NT2/D1 (cell line): ENCODE measurements at regions not wholly inside any gene's neighbourhood (a gene's known extent, or its start where the extent isn't known, plus 50 kb on each side); places are given as distances from the start of the nearest gene placed in this dataset.

Source experiments
- SUZ12 ChIP-seq: IDR thresholded peaks from 2 replicates; pipeline ENCODE4 v1.6.1; 2011; ENCODE audit not compliant: insufficient read length, insufficient read depth; ENCODE audit errors: extremely low read depth
- YY1 ChIP-seq: IDR thresholded peaks from 2 replicates; pipeline ENCODE4 v1.6.1; 2011; ENCODE audit not compliant: insufficient read length, insufficient read depth
- ZNF274 ChIP-seq: IDR thresholded peaks from 2 replicates; pipeline ENCODE4 v1.6.1; 2011; ENCODE audit warnings: mild to moderate bottlenecking, low read depth, low read length

- TF ChIP-seq YY1, result no peak
- no peak for TF ChIP-seq ZNF274
- no peak for TF ChIP-seq SUZ12
Measured at GRCh38 chr10:4119107-4119506, 334.1 kb upstream of the KLF6 start.
